HCT116 (cell line): ENCODE measurements at regions not wholly inside any gene's neighbourhood (a gene's known extent, or its start where the extent isn't known, plus 50 kb on each side); places are given as distances from the start of the nearest gene placed in this dataset.

Source experiments
- ATAC-seq: fragments of 200-7000 bp; cut with Tn5 transposase; 2 replicates; pipeline ENCODE4 v1.9.1; 2020; ENCODE audit warnings: mild to moderate bottlenecking, moderate library complexity
- BruUV-seq: library from RNA; stranded (reverse); fragments of 400-500 nt; replicated peaks from 2 replicates; lab custom pipeline; 2021; lab: Mats Ljungman, UMichigan
- CTCF ChIA-PET: fragments of 300-600 bp; sonication (Branson Sonifier 250); formaldehyde crosslinking; loops from one replicate; lab custom pipeline; 2021; ENCODE audit warnings: antibody characterized with exemption; lab: Charles Lee
- POLR2A ChIA-PET: fragments of 300-600, 350-600 bp; sonication (Branson Sonifier 250); formaldehyde crosslinking; loops from one replicate; lab custom pipeline; 2021; ENCODE audit warnings: antibody characterized with exemption; lab: Charles Lee
- RAD21 ChIA-PET, 2 experiments: fragments of 300-600 bp; sonication (Branson Sonifier 250); formaldehyde crosslinking; loops; one replicate each; lab custom pipeline; 2023; ENCODE audit warnings: low total read pairs in 2 of 2; ENCODE audit not compliant: uncharacterized antibody in 2 of 2, unreplicated experiment in 2 of 2, low non-redundant PET in 1 of 2; lab: Charles Lee
- DNase-seq: peaks from one replicate; pipeline ENCODE4 v3.0.0-alpha.2; 2010; ENCODE audit warnings: low read depth, low spot score
- H2AFZ ChIP-seq: fragments of 200-600 bp; shearing (Covaris generic), sonication (generic); 2 replicates; pipeline ENCODE4 v1.6.1; 2017; ENCODE audit warnings: low read depth, mixed run types, mixed read lengths, antibody characterized with exemption, low read length; ENCODE audit not compliant: poor library complexity, severe bottlenecking
- H3K27ac ChIP-seq: 2 replicates; pipeline ENCODE4 v1.5.1; 2012; ENCODE audit warnings: low read depth, low read length
- H3K27me3 ChIP-seq: fragments of 200-600 bp; sonication (generic); 2 replicates; pipeline ENCODE4 v1.6.1; 2016; ENCODE audit warnings: mixed run types, low read length, mixed read lengths; ENCODE audit not compliant: insufficient read depth
- H3K36me3 ChIP-seq, 2 experiments: fragments of 200-500 bp in 1 of 2; fragments of 200-600 bp in 1 of 2; sonication (Bioruptor generic) in 1 of 2; sonication (generic) in 1 of 2; 2 replicates each; pipeline versions ENCODE4 v1.5.1 to v1.6.1; 2014 to 2016; ENCODE audit warnings: low read length in 2 of 2, inconsistent platforms in 1 of 2, mixed read lengths in 1 of 2, mixed run types in 1 of 2; ENCODE audit not compliant: insufficient read depth in 2 of 2, control insufficient read depth in 1 of 2
- H3K4me1 ChIP-seq, 2 experiments: fragments of 200-600 bp in 1 of 2; sonication (generic) in 1 of 2; 2 replicates each; pipeline versions ENCODE4 v1.5.1 to v1.6.1; 2012 to 2017; ENCODE audit warnings: low read length in 2 of 2, inconsistent platforms in 1 of 2, mild to moderate bottlenecking in 1 of 2, mixed read lengths in 1 of 2, mixed run types in 1 of 2, moderate library complexity in 1 of 2; ENCODE audit not compliant: insufficient read depth in 2 of 2, control insufficient read depth in 1 of 2
- H3K4me2 ChIP-seq: fragments of 200-600 bp; sonication (generic); 2 replicates; pipeline ENCODE4 v1.6.1; 2017; ENCODE audit warnings: mixed run types, low read length, mixed read lengths
- H3K4me3 ChIP-seq, 2 experiments: fragments of 200-600 bp in 1 of 2; sonication (generic) in 1 of 2; replicated peaks in 1 of 2; 2 replicates each; pipeline ENCODE4 v1.5.1; 2011 to 2016; ENCODE audit warnings: low read length in 2 of 2, control low read depth in 1 of 2, low read depth in 1 of 2, mild to moderate bottlenecking in 1 of 2, mixed read lengths in 1 of 2, mixed run types in 1 of 2
- H3K79me2 ChIP-seq: fragments of 200-600 bp; sonication (generic); 2 replicates; pipeline ENCODE4 v1.6.1; 2017; ENCODE audit warnings: mild to moderate bottlenecking, mixed run types, low read length, moderate library complexity, mixed read lengths; ENCODE audit not compliant: insufficient read depth
- H3K9ac ChIP-seq: fragments of 200-600 bp; sonication (generic); 2 replicates; pipeline ENCODE4 v1.6.1; 2016; ENCODE audit warnings: low read length, mixed read lengths
- H3K9me2 ChIP-seq: fragments of 200-600 bp; sonication (generic), shearing (Covaris generic); 2 replicates; pipeline ENCODE4 v1.6.1; 2017; ENCODE audit warnings: mixed run types, mild to moderate bottlenecking, moderate library complexity; ENCODE audit not compliant: insufficient read depth
- H3K9me3 ChIP-seq, 2 experiments: fragments of 200-500 bp in 1 of 2; fragments of 200-600 bp in 1 of 2; sonication (Bioruptor generic) in 1 of 2; sonication (generic) in 1 of 2; 2 replicates each; pipeline ENCODE4 v1.6.1; 2014 to 2017; ENCODE audit warnings: low read length in 2 of 2, mixed read lengths in 2 of 2, inconsistent platforms in 1 of 2, low read depth in 1 of 2, mild to moderate bottlenecking in 1 of 2, mixed run types in 1 of 2, moderate library complexity in 1 of 2; ENCODE audit not compliant: control insufficient read depth in 1 of 2, insufficient read depth in 1 of 2
- H4K20me1 ChIP-seq: fragments of 200-600 bp; sonication (generic), shearing (Covaris generic); 2 replicates; pipeline ENCODE4 v1.6.1; 2017; ENCODE audit warnings: mixed run types, mild to moderate bottlenecking, moderate library complexity; ENCODE audit not compliant: insufficient read depth
- ATF3 ChIP-seq: IDR thresholded peaks from 2 replicates; pipeline ENCODE4 v1.6.1; 2012
- CEBPB ChIP-seq: IDR thresholded peaks from 2 replicates; pipeline ENCODE4 v1.6.1; 2012; ENCODE audit warnings: low read depth
- EGR1 ChIP-seq: IDR thresholded peaks from 2 replicates; pipeline ENCODE4 v1.6.1; 2012; ENCODE audit warnings: low read depth
- ELF1 ChIP-seq: IDR thresholded peaks from 2 replicates; pipeline ENCODE4 v1.6.1; 2012; ENCODE audit warnings: low read depth, borderline replicate concordance
- SP1 ChIP-seq: IDR thresholded peaks from 2 replicates; pipeline ENCODE4 v1.6.1; 2012; ENCODE audit warnings: low read depth
- ZBTB33 ChIP-seq: IDR thresholded peaks from 2 replicates; pipeline ENCODE4 v1.6.1; 2011; ENCODE audit warnings: mild to moderate bottlenecking, low read length, moderate library complexity; ENCODE audit not compliant: insufficient replicate concordance; ENCODE audit errors: extremely low read depth
- ZFX ChIP-seq: fragments of 450-650 bp; IDR thresholded peaks from 2 replicates; pipeline ENCODE4 v1.6.1; 2017
- ZNF274 ChIP-seq: fragments of 200-500 bp; sonication (Bioruptor generic); IDR thresholded peaks from 2 replicates; pipeline ENCODE4 v1.6.1; 2014; ENCODE audit warnings: mild to moderate bottlenecking, low read depth, low read length, inconsistent platforms
- intact Hi-C: fragments of 100-400 bp; cut with micrococcal nuclease; formaldehyde crosslinking; loops from 2 replicates; pipeline ENCODE4 v1.10.0; 2022

GRCh38 chr11:104570078-104570701 lies 328.1 kb downstream of the CASP12 start:
- no peaks in the 10 kb centered on the region for H4K20me1 ChIP-seq
- H2AFZ ChIP-seq, result no peak overlapping the region
- H3K4me1 ChIP-seq, result peaks cover 0 to 12% of the 10 kb centered on the region in 2 experiments; a peak in 2 of 4 replicates
- POLR2A ChIA-PET, result no interaction called here
- H3K36me3 ChIP-seq, result no peaks in the 10 kb centered on the region
- no peaks in the 10 kb centered on the region for H3K79me2 ChIP-seq
- DNase-seq (no peak), ATAC-seq (peak; percentile 40; the same call in 1 of the 2 replicates)
- no peak overlapping the region for H3K9ac ChIP-seq
- no peak overlapping the region for H3K27ac ChIP-seq
- no peaks in the 10 kb centered on the region for H3K9me3 ChIP-seq
- BruUV-seq, result no TSS peak
- CTCF ChIA-PET, result no interaction called here
- no peaks in the 10 kb centered on the region for H3K9me2 ChIP-seq
- intact Hi-C loops, result no loop called here
- TF ChIP-seq ATF3, result no peak
- no peak for TF ChIP-seq ZNF274
- TF ChIP-seq ZFX, result no peak
- TF ChIP-seq ZBTB33, result no peak
- TF ChIP-seq CEBPB, result no peak
- TF ChIP-seq EGR1, result no peak
- no peak for TF ChIP-seq ELF1
- 0 out of 2 replicates have a peak, but pooled peaks have one; percentile 21 for TF ChIP-seq SP1
- RAD21 ChIA-PET, result no interaction called here
- H3K4me2 ChIP-seq, result no peak overlapping the region
- H3K27me3 ChIP-seq, result no peaks in the 10 kb centered on the region
- no peak overlapping the region for H3K4me3 ChIP-seq
